ENCODE measurements at regions not wholly inside any gene's neighbourhood (a gene's known extent, or its start where the extent isn't known, plus 50 kb on each side); places are given as distances from the start of the nearest gene placed in this dataset.

DNA sequence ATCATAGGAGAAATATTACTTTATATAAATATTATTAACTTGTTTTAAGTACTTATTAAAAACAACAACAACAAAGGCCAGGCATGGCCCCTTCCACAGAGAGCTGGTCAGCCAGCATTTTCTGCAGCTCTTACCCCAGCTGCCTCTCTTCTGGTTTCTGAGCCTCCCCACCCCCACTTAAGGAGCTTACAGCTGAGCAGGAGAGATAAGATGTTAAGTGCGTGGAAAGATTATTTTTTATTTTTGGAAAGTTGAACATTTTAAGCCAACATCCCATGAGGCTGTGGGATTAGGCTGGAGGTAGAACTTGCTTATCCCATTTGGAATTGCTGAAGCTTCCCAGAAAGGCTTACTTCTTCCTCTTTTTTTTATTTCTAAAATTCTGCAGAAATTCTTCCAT, 401.2 kb downstream of the SEC14L1 start:
- H3K36me3 ChIP-seq (ENCODE audit: control insufficient read depth, low read length): no peaks in the 10 kb centered on the region
- H3K9me3 ChIP-seq (ENCODE audit: control insufficient read depth, insufficient read depth, low read length): no peaks in the 10 kb centered on the region
- H4K20me1 ChIP-seq (ENCODE audit: control insufficient read depth, insufficient read depth, low read depth, low read length): no peaks in the 10 kb centered on the region
- H3K4me2 ChIP-seq (ENCODE audit: low read length): no peak overlapping the region
- H3K4me3 ChIP-seq (ENCODE audit: low read length): no peak overlapping the region
- TF ChIP-seq EZH2phosphoT487 (IDR thresholded peaks at IDR 0.05; ENCODE audit: borderline replicate concordance, low read length): no peak
- TF ChIP-seq, protein P1, sequence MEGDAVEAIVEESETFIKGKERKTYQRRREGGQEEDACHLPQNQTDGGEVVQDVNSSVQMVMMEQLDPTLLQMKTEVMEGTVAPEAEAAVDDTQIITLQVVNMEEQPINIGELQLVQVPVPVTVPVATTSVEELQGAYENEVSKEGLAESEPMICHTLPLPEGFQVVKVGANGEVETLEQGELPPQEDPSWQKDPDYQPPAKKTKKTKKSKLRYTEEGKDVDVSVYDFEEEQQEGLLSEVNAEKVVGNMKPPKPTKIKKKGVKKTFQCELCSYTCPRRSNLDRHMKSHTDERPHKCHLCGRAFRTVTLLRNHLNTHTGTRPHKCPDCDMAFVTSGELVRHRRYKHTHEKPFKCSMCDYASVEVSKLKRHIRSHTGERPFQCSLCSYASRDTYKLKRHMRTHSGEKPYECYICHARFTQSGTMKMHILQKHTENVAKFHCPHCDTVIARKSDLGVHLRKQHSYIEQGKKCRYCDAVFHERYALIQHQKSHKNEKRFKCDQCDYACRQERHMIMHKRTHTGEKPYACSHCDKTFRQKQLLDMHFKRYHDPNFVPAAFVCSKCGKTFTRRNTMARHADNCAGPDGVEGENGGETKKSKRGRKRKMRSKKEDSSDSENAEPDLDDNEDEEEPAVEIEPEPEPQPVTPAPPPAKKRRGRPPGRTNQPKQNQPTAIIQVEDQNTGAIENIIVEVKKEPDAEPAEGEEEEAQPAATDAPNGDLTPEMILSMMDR (IDR thresholded peaks at IDR 0.05; ENCODE audit: low read depth, low read length, poor library complexity, severe bottlenecking): no peak
- H3F3A ChIP-seq (ENCODE audit: control insufficient read depth, insufficient read depth): no peaks in the 10 kb centered on the region
- no peaks in the 10 kb centered on the region for H3K79me2 ChIP-seq (ENCODE audit: control insufficient read depth, low read length)
- peaks cover 7% of the 10 kb centered on the region for H3K4me1 ChIP-seq (ENCODE audit: control insufficient read depth, low read length)
- no peaks in the 10 kb centered on the region for H3K9me2 ChIP-seq (replicated peaks; ENCODE audit: control insufficient read depth, low read length)
- no peak overlapping the region for H3K27ac ChIP-seq (ENCODE audit: low read depth, low read length)
- peaks cover 35% of the 10 kb centered on the region for H3K27me3 ChIP-seq (ENCODE audit: control insufficient read depth, low read length)

GRCh38 chr17:77542551-77543490, 402.1 kb downstream of the SEC14L1 start:
- Histone ChIP-seq H3K4me1 (ENCODE audit: control insufficient read depth, low read length) (peaks cover 7% of the 10 kb centered on the region), H3K9me3 (ENCODE audit: control insufficient read depth, insufficient read depth, low read length) (no peaks in the 10 kb centered on the region), H3K27ac (ENCODE audit: low read depth, low read length) (no peak overlapping the region), H3K36me3 (ENCODE audit: control insufficient read depth, low read length) (no peaks in the 10 kb centered on the region), H3K27me3 (ENCODE audit: control insufficient read depth, low read length) (peaks cover 29% of the 10 kb centered on the region), H3K9me2 (replicated peaks; ENCODE audit: control insufficient read depth, low read length) (no peaks in the 10 kb centered on the region), H3K79me2 (ENCODE audit: control insufficient read depth, low read length) (no peaks in the 10 kb centered on the region), H3K4me2 (ENCODE audit: low read length) (no peak overlapping the region), H3F3A (ENCODE audit: control insufficient read depth, insufficient read depth) (no peaks in the 10 kb centered on the region), H4K20me1 (ENCODE audit: control insufficient read depth, insufficient read depth, low read depth, low read length) (no peaks in the 10 kb centered on the region), H3K4me3 (ENCODE audit: low read length) (no peak overlapping the region)
- TF ChIP-seq EZH2phosphoT487 (IDR thresholded peaks at IDR 0.05; ENCODE audit: borderline replicate concordance, low read length): no peak
- TF ChIP-seq, protein P1 (IDR thresholded peaks at IDR 0.05; ENCODE audit: low read depth, low read length, poor library complexity, severe bottlenecking): peak; percentile 88

GRCh38 chr17:77543801-77544200, 403.0 kb downstream of the SEC14L1 start:
- Histone ChIP-seq H3K27ac (ENCODE audit: low read depth, low read length) (no peak overlapping the region), H3F3A (ENCODE audit: control insufficient read depth, insufficient read depth) (no peaks in the 10 kb centered on the region), H3K36me3 (ENCODE audit: control insufficient read depth, low read length) (no peaks in the 10 kb centered on the region), H3K4me2 (ENCODE audit: low read length) (no peak overlapping the region), H3K4me1 (ENCODE audit: control insufficient read depth, low read length) (peaks cover 7% of the 10 kb centered on the region), H3K9me2 (replicated peaks; ENCODE audit: control insufficient read depth, low read length) (no peaks in the 10 kb centered on the region), H3K27me3 (ENCODE audit: control insufficient read depth, low read length) (peaks cover 21% of the 10 kb centered on the region), H3K79me2 (ENCODE audit: control insufficient read depth, low read length) (no peaks in the 10 kb centered on the region), H3K4me3 (ENCODE audit: low read length) (no peak overlapping the region), H3K9me3 (ENCODE audit: control insufficient read depth, insufficient read depth, low read length) (no peaks in the 10 kb centered on the region), H4K20me1 (ENCODE audit: control insufficient read depth, insufficient read depth, low read depth, low read length) (no peaks in the 10 kb centered on the region)
- TF ChIP-seq, protein P1 (IDR thresholded peaks at IDR 0.05; ENCODE audit: low read depth, low read length, poor library complexity, severe bottlenecking): no peak
- TF ChIP-seq EZH2phosphoT487 (IDR thresholded peaks at IDR 0.05; ENCODE audit: borderline replicate concordance, low read length): no peak
